ENCODE measurements at regions not wholly inside any gene's neighbourhood (a gene's known extent, or its start where the extent isn't known, plus 50 kb on each side); places are given as distances from the start of the nearest gene placed in this dataset.
"Not testable (repeated sequence)": the region's sequence is repeated elsewhere in the genome, so short reads cannot be mapped to it uniquely, and the experiment has no call there.

- DNase-seq (ENCODE audit: low spot score), result no peak
- no peak overlapping the region for H3K4me3 ChIP-seq
- H2AFZ ChIP-seq (replicated peaks), result no peak overlapping the region
- no peaks in the 10 kb centered on the region for H3K4me1 ChIP-seq
- H3K27ac ChIP-seq, result no peak overlapping the region
- H3K36me3 Mint-ChIP-seq, result no peaks in the 10 kb centered on the region
- no peak overlapping the region for H3K27ac Mint-ChIP-seq
- no peaks in the 10 kb centered on the region for H3K4me1 Mint-ChIP-seq
- H4K20me1 ChIP-seq (ENCODE audit: low read depth), result no peaks in the 10 kb centered on the region
- H3K9me3 ChIP-seq (ENCODE audit: low read depth), result no peaks in the 10 kb centered on the region
- peaks cover 3% of the 10 kb centered on the region for H3K27me3 Mint-ChIP-seq (ENCODE audit: insufficient read depth, low read depth)
- H3K27me3 ChIP-seq, result no peaks in the 10 kb centered on the region
- no peak for TF ChIP-seq EZH2 (IDR thresholded peaks at IDR 0.05)
- no peak for TF ChIP-seq CTCF (IDR thresholded peaks at IDR 0.05)
- no peak for TF ChIP-seq EZH2phosphoT487 (IDR thresholded peaks at IDR 0.05)
- no peaks in the 10 kb centered on the region for H3K79me2 ChIP-seq (ENCODE audit: low read depth)
- no peak overlapping the region for H3K4me2 ChIP-seq
- H3K36me3 ChIP-seq, result no peaks in the 10 kb centered on the region
- H3K9me3 Mint-ChIP-seq, result peaks cover 2% of the 10 kb centered on the region
- no peak overlapping the region for H3K4me3 Mint-ChIP-seq
- H3K9ac ChIP-seq, result no peak overlapping the region
- no peaks in the 10 kb centered on the region for H3F3A ChIP-seq (ENCODE audit: low read depth)
Measured at GRCh38 chr3:61409638-61410037, 151.7 kb upstream of the PTPRG start.

GRCh38 chr3:61410358-61410757, 151.0 kb upstream of the PTPRG start:
- not testable (repeated sequence) for H4K20me1 ChIP-seq (ENCODE audit: low read depth); H3K36me3 Mint-ChIP-seq; H3K9me3 Mint-ChIP-seq

GRCh38 chr3:61411009-61411662, 150.2 kb upstream of the PTPRG start:
- Histone ChIP-seq H3F3A (ENCODE audit: low read depth) (no peaks in the 10 kb centered on the region), H3K4me1 (no peaks in the 10 kb centered on the region), H3K36me3 (no peaks in the 10 kb centered on the region), H3K27ac (no peak overlapping the region), H3K9ac (no peak overlapping the region), H3K4me3 (no peak overlapping the region), H3K27me3 (no peaks in the 10 kb centered on the region), H3K4me2 (no peak overlapping the region), H3K9me3 (ENCODE audit: low read depth) (no peaks in the 10 kb centered on the region), H4K20me1 (ENCODE audit: low read depth) (no peaks in the 10 kb centered on the region), H2AFZ (replicated peaks) (no peak overlapping the region), H3K79me2 (ENCODE audit: low read depth) (no peaks in the 10 kb centered on the region)
- no peak for DNase-seq (ENCODE audit: low spot score)
- peaks cover 2% of the 10 kb centered on the region for H3K9me3 Mint-ChIP-seq
- no peaks in the 10 kb centered on the region for H3K36me3 Mint-ChIP-seq
- peaks cover 3% of the 10 kb centered on the region for H3K27me3 Mint-ChIP-seq (ENCODE audit: insufficient read depth, low read depth)
- H3K4me3 Mint-ChIP-seq, result no peak overlapping the region
- H3K4me1 Mint-ChIP-seq, result no peaks in the 10 kb centered on the region
- TF ChIP-seq EZH2 (IDR thresholded peaks at IDR 0.05) (no peak), EZH2phosphoT487 (IDR thresholded peaks at IDR 0.05) (no peak), CTCF (IDR thresholded peaks at IDR 0.05) (no peak)
- H3K27ac Mint-ChIP-seq, result no peak overlapping the region

More at GRCh38 chr3:61410358-61410757, 151.0 kb upstream of the PTPRG start:
- not testable (repeated sequence) for H3F3A ChIP-seq (ENCODE audit: low read depth); H3K27ac Mint-ChIP-seq; H3K4me3 ChIP-seq; H3K4me1 ChIP-seq; DNase-seq (ENCODE audit: low spot score); H3K27me3 ChIP-seq; H3K79me2 ChIP-seq (ENCODE audit: low read depth); H3K36me3 ChIP-seq; H3K4me1 Mint-ChIP-seq; H3K4me2 ChIP-seq; H3K9ac ChIP-seq; H3K27me3 Mint-ChIP-seq (ENCODE audit: insufficient read depth, low read depth); H3K9me3 ChIP-seq (ENCODE audit: low read depth); H3K27ac ChIP-seq; H3K4me3 Mint-ChIP-seq; H2AFZ ChIP-seq (replicated peaks)

GRCh38 chr3:61414456-61414855, 146.9 kb upstream of the PTPRG start:
- H2AFZ ChIP-seq (replicated peaks), result no peak overlapping the region

More at GRCh38 chr3:61414456-61414855, 146.9 kb upstream of the PTPRG start:
- DNase-seq (ENCODE audit: low spot score), result no peak
- H3K4me3 Mint-ChIP-seq, result no peak overlapping the region
- TF ChIP-seq CTCF (IDR thresholded peaks at IDR 0.05) (no peak), EZH2 (IDR thresholded peaks at IDR 0.05) (no peak), EZH2phosphoT487 (IDR thresholded peaks at IDR 0.05) (no peak)
- Histone ChIP-seq H4K20me1 (ENCODE audit: low read depth) (no peaks in the 10 kb centered on the region), H3F3A (ENCODE audit: low read depth) (no peaks in the 10 kb centered on the region), H3K27me3 (no peaks in the 10 kb centered on the region), H3K9me3 (ENCODE audit: low read depth) (no peaks in the 10 kb centered on the region), H3K4me3 (no peak overlapping the region), H3K36me3 (no peaks in the 10 kb centered on the region), H3K4me1 (no peaks in the 10 kb centered on the region), H3K4me2 (no peak overlapping the region), H3K79me2 (ENCODE audit: low read depth) (no peaks in the 10 kb centered on the region), H3K9ac (no peak overlapping the region), H3K27ac (no peak overlapping the region)
- no peak overlapping the region for H3K27ac Mint-ChIP-seq
- H3K27me3 Mint-ChIP-seq (ENCODE audit: insufficient read depth, low read depth), result no peaks in the 10 kb centered on the region
- peaks cover 2% of the 10 kb centered on the region for H3K9me3 Mint-ChIP-seq
- H3K36me3 Mint-ChIP-seq, result no peaks in the 10 kb centered on the region
- no peaks in the 10 kb centered on the region for H3K4me1 Mint-ChIP-seq
